SH-SY5Y (cell line): ENCODE measurements at regions not wholly inside any gene's neighbourhood (a gene's known extent, or its start where the extent isn't known, plus 50 kb on each side); places are given as distances from the start of the nearest gene placed in this dataset.

ENCODE experiments used
- GATA2 ChIP-seq: IDR thresholded peaks from 2 replicates; pipeline ENCODE4 v1.6.1; 2011; ENCODE audit warnings: mild to moderate bottlenecking, low read depth, low read length
- GATA3 ChIP-seq: IDR thresholded peaks from 2 replicates; pipeline ENCODE4 v1.6.1; 2011; ENCODE audit warnings: low read depth, mild to moderate bottlenecking, low read length, moderate library complexity

DNA sequence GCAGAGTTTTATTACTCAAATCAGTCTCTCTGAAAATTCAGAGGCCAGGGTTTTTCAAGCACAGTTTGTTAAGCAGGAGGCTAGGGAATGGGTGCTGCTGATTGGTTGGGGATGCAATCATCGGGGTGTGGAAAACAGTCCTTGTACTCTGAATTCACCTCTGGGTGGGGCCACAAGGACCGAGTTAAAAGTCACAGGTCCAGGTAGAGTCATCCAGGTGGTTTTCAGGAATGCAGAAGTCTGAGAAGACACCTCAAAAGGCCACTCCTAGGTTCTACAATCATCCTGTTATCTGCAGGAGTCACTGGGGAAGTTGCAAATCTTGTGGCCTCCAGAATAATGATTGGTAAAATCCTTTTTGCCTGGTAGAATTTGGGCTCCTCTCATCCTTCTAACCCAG lies 371.2 kb upstream of the SULF2 start:
- no peak for TF ChIP-seq GATA2
- no peak for TF ChIP-seq GATA3

DNA sequence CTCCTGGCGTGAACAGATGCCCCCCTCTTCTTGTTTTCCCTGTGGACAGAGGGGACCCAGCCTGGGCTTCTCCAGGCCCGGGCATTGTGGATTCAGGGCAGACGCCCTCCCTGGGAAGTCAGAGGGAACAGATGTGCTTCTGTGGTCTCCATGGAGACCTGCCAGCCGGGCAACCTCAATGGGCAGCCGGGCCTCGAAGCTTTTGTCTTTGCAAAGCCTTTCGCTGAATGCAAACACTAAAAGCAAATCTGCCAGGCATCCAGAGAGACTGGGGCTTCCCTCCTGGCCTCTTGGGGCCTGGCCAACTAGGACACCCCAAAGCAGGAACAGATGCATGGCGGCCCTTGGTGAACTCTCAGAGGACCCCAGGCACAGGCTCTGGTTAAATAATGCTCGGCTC lies 370.0 kb upstream of the SULF2 start:
- TF ChIP-seq GATA3 (no peak), GATA2 (no peak)

DNA sequence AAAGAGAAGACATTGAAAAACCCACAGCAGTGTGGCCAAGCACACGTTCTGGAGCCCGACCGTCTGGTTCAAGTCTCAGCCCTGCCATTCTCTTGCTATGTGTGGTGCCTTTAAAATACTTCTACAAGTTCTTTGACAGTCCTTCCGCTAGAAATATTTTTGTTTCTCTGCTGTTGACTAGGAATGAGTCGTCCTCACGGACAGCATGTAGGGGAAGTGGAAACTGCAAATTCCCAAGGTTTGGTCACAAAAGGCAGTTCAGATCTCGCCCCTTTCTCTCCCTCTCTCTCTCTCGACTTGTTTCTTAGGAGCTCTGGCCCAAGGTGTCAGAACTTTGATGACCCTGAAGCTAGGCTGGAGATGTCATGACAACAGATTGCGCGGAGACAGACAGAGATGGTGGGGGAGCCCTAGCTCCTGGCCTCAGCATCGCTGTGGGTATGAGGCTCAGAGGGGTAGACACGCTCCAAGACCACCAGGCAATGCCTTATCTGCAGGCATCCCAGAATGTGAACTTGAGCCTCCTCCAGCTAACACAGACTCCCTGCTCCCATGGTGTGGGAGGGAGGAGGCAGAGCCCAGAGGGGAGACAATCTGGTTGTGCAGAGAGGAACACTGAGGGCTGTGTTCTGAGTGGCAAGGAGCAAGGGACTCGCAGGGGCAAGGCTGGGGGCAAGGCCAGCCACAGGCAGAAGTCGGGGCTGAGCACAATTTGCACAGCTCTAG lies 368.9 kb upstream of the SULF2 start:
- TF ChIP-seq GATA2 (no peak), GATA3 (no peak)

DNA sequence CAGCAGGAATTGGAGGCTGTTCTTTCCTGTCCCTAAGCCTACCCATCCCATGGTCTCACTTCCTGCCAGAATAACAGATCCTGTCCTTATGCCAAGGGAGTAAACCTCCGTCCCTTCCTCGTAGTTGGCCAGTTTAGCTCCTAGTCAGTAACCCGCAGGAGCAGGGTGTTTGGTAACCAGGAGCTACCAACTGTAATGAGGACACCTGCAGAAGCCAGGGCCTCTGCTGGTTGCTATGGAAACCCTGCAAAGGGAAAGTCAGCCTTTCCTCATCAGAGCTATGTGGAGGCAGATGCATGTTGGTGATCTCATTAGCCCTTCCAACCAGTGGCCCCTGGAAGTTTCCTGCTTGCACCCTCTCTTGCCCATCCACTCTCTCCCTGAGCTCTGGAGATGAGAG lies 368.2 kb upstream of the SULF2 start:
- TF ChIP-seq GATA3 (no peak), GATA2 (no peak)

DNA sequence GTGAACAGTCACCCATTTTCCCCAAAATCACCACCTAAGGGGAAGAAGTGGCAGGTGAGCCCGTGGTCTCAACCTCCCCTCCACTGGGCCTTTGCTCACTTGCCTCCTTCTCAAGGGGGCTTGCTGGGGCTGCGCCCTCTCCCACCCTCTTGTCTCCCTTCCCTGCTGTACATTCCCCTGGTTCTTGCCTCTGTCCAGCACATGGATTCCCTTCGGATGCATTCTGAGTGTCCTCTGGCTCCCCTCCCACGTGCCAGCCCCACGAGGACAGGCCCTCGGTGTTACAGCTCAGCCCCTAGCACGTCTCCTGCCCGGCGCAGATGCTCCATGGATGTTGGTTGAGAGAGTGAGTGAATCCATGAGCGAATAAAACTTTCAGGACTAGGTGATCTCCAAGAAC lies 367.8 kb upstream of the SULF2 start:
- TF ChIP-seq GATA3 (no peak), GATA2 (no peak)

DNA sequence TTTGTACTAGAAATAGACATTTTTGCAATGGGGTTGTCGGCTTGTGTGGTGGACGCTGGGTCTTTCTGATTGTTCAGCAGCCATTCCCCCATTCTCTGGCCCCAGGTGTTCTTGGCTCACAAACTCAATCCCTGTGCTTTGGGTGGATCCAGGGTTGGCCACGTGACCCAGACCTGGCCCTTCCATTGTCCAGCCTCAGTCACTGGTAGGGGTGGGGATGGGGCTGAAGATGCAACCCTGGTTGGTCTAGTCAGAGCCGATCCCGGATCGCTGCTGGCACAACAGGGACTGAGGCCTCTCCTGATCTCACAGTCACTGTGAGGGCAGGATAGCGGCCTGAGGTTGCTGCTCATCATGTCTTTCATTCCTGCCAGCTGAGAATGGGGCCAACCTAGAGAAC lies 365.3 kb upstream of the SULF2 start:
- no peak for TF ChIP-seq GATA2
- no peak for TF ChIP-seq GATA3

DNA sequence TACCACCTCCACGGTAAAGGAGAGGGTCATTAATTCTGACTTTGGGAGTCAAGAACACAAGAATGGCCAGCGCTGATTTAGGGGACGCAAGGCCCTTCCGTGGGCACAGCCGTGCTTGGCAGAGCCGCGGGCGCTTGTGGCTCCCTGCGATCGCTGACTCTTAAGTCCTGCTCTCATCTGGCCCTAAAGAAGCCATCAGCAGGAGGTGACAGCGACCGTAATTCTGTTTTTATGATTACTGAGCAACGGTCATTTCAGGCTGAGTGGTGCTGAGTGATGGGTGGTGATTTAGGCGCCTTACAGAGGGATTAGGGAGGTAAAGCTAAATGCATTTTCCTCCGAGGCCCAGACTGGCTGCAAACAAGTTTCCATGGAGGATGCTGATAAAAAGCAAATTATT lies 364.6 kb upstream of the SULF2 start:
- TF ChIP-seq GATA2: no peak
- TF ChIP-seq GATA3: no peak

DNA sequence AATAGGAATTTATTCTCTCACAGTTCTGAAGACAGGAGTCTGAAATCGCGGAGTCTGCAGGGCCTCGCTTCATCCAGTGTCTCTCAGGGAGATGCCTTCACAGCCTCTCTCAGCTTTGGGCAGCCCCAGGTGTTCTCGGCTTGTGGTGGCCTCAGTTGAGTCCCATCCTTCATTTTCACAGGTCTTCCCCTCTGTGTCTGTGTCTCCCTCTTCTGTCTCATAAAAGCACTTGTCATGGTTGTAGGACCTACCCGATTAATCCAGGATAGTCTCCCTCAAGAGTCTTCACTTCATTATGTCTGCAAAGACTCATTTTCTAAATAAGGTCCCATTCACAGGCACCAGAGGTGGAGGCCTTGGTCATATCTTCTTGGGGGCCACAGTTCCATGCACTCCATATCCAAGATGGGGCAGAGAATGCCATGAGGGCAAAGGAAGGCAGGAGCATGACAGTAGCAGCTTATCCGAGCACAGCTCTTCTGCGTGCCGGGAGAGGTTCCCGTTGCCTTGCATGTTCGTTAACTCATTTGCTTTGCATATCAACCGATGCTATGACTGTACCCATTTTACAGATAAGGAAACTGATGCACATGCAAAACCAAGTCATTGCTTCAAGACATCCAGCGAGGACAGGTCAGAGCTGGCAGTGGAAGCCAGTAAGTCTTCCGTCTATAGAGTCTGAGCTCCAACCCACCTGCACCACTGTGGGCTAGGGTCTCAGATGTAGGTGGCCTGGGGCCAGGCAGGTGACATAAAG lies 363.8 kb upstream of the SULF2 start:
- no peak for TF ChIP-seq GATA3
- TF ChIP-seq GATA2: no peak

DNA sequence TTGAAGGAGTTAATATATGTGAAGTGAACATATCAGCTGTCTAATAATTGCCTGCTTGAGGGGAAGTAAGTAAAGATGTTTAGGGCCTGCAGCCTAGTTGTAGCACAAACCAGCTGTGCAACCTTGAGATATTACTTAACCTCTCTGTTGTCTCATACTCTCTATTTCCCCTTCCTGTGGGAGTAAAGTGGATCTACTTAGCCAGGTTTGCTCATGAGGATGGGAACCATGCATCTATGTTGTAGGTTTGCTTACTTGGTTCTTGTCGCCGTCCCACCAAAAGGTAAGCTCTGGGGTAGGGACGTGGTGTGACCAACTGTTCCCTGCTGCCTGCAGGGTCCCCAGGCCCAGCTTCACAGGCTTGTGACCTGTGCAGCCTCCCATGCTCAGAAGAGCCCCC lies 362.7 kb upstream of the SULF2 start:
- TF ChIP-seq GATA3 (no peak), GATA2 (no peak)

DNA sequence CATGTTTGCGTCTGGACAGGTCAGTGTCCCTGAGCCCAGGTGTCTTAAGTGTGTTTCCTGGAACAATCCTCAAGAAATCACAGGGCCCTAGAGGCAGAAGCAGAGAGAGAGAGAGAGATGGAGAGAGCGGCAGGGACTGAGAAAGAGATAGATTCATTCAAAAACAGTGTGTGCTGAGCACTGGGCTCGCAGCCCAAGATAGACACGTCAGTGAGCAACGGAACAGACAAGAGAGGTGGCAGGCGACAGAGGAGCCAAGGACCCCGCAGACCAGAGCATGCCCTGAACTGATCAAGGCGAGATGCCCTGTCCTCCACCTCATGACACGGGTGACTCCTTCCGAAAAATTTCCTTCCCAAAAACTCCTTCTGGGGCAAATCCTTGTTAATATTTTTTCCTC lies 362.0 kb upstream of the SULF2 start:
- no peak for TF ChIP-seq GATA3
- TF ChIP-seq GATA2: no peak

DNA sequence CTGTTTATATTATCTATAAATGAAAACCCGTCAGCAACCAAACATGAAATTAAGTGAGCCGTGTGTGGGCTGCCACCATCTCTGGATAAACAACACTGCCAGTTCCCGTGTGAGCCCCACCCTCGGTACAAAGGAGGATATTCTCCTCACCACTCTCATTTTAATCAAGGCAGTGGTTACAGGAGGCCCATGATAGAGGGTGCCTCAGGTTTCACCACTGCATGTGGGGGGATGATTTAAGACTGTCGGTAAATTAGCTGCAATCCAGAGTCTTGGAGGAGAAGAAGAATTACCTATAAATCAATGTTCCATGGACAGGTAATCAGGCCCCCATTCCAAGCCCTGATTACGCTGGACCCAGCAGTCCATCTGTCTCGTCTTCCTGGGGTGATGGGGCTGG lies 361.6 kb upstream of the SULF2 start:
- no peak for TF ChIP-seq GATA3
- TF ChIP-seq GATA2: no peak

DNA sequence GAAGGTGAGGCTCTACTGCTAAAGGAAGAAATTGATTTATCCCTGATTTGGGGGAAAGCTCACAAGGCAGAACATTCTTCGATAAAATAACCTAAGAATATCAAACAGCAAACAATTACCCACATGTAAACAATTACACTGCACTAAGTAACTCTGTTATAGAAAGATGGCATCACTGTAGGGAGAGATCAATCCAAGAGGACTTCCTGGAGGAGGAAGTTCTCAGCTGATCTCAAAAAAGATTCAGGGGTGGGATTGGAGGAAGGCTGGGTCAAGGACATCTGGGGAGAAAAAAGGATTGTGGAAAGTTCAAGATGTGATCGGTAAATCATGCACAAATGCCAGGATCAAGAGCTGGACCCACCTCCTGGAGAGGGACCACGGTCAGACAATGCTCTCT lies 361.0 kb upstream of the SULF2 start:
- TF ChIP-seq GATA3: no peak
- TF ChIP-seq GATA2: no peak

DNA sequence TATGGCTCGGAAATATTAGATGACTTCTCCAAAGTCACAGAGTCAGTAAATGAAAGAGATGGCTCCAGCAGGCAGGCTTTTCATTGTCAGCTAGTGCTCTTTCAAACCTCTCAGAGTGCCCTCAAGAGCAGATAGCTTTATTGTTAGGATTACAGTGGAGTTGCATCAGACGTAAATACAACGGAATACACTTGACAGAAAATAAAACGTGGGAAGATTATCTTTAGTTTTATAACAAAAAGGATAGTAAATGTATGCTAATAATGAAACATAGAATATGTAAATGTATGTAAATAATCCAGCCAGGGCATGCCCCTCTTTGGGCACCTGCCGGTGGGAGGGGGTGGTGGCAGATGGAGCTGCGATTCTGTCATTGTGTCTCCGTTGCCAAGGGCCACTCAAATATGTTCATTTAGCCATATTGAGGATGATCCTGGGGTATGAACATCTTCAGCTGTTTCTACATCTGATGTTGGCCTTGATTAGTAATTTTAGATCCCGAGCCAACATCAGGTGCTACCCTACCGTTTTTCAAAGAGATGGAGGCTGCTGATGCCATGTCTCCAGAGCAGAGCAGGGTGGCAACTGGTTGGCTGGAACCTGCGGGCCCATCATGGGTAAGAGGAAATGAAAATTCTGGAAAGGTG lies 358.3 kb upstream of the SULF2 start:
- no peak for TF ChIP-seq GATA3
- TF ChIP-seq GATA2: no peak

DNA sequence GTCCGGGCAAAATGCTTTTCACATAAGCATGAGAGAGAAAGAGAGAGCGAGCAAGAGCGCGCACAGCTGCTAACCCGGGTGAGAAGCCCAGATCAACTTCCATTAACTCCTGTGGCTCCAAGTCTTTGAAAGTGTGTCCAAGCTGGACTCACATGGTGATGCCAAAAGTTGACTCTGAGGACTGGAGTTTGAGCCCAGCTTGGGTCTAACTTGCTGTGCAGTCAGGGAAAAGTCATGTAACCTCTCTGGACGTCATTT lies 357.2 kb upstream of the SULF2 start:
- no peak for TF ChIP-seq GATA2
- no peak for TF ChIP-seq GATA3

DNA sequence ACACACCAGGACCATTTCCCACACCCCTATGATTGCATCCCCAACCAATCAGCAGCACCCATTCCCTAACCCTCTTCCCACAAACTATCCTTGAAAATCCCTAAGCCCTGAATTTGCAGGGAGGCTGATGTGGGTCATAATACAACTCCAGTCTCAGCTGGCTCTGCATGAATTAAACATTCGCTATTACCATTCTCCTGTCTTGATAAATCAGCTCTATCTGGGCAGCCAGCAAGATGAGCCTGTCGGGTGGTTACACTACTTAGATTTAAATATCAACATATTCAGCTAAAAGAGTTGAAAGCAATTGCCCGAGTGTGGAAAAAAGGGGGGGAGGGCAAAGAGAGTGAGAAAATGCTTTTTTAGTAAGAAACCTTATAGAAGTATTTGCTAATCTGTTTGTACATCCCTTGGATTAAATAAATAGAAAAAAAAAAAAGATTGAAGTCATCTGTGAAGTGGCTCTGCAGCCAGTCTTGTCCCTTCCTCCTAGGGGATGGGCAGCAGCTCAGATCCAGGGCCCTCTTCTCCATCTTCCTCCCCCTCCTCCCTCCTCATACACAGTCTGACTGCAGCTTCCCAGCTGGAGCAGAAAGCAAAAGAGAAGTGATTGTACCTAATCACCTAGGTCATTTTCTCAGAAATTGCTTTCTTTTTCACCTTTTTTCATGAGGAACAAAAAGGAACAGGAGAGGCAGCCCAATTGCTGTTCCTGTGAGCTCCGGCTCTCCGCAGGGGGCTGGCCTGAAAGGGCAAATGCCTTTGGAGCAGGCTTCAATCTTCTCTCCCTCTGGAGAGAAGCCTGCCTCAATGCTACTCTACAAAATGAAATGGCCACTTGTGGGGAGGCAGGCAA lies 356.6 kb upstream of the SULF2 start:
- no peak for TF ChIP-seq GATA2
- no peak for TF ChIP-seq GATA3
